H9 (cell line): ENCODE measurements at regions not wholly inside any gene's neighbourhood (a gene's known extent, or its start where the extent isn't known, plus 50 kb on each side); places are given as distances from the start of the nearest gene placed in this dataset.

Experiments used
- DNase-seq: peaks from one replicate; pipeline ENCODE4 v3.0.0-alpha.2; 2017
- H2AFZ ChIP-seq: one replicate; pipeline ENCODE4 v1.6.1; 2013; ENCODE audit warnings: mild to moderate bottlenecking, low read length, control low read depth, moderate library complexity
- H2AK5ac ChIP-seq: 2 replicates; pipeline ENCODE4 v1.6.1; 2013; ENCODE audit warnings: low read length, control low read depth, mixed read lengths; ENCODE audit not compliant: insufficient read length
- H2BK120ac ChIP-seq: one replicate; pipeline ENCODE4 v1.6.1; 2013; ENCODE audit warnings: low read depth, mild to moderate bottlenecking, low read length, control low read depth, inconsistent platforms; ENCODE audit not compliant: poor library complexity, severe bottlenecking
- H2BK12ac ChIP-seq: 2 replicates; pipeline ENCODE4 v1.6.1; 2013; ENCODE audit warnings: low read length, control low read depth, mixed read lengths, low read depth; ENCODE audit not compliant: insufficient read length
- H2BK15ac ChIP-seq: 2 replicates; pipeline ENCODE4 v1.6.1; 2013; ENCODE audit warnings: low read depth, low read length, control low read depth
- H2BK20ac ChIP-seq: one replicate; pipeline ENCODE4 v1.6.1; 2013; ENCODE audit warnings: low read depth, mild to moderate bottlenecking, low read length, control low read depth, inconsistent platforms; ENCODE audit not compliant: poor library complexity, severe bottlenecking
- H2BK5ac ChIP-seq: 2 replicates; pipeline ENCODE4 v1.6.1; 2013; ENCODE audit warnings: low read length, control low read depth, mixed read lengths; ENCODE audit not compliant: insufficient read length
- H3K14ac ChIP-seq: 2 replicates; pipeline ENCODE4 v1.6.1; 2013; ENCODE audit warnings: low read length, control low read depth; ENCODE audit not compliant: insufficient read depth
- H3K18ac ChIP-seq: 2 replicates; pipeline ENCODE4 v1.6.1; 2013; ENCODE audit warnings: low read depth, mild to moderate bottlenecking, mixed read lengths, low read length, control low read depth; ENCODE audit not compliant: insufficient read length
- H3K23ac ChIP-seq: 2 replicates; pipeline ENCODE4 v1.6.1; 2013; ENCODE audit warnings: low read length, control low read depth, mixed read lengths, low read depth; ENCODE audit not compliant: insufficient read length
- H3K23me2 ChIP-seq: 2 replicates; pipeline ENCODE4 v1.6.1; 2013; ENCODE audit warnings: low read depth, mild to moderate bottlenecking, mixed read lengths, low read length, control low read depth; ENCODE audit not compliant: insufficient read length, poor library complexity, severe bottlenecking
- H3K27ac ChIP-seq: 2 replicates; pipeline ENCODE4 v1.5.1; 2013; ENCODE audit warnings: low read length, control low read depth, mixed read lengths, low read depth; ENCODE audit not compliant: insufficient read length
- H3K27me3 ChIP-seq: 2 replicates; pipeline ENCODE4 v1.6.1; 2013; ENCODE audit warnings: low read length, control low read depth, inconsistent platforms; ENCODE audit not compliant: insufficient read depth
- H3K4ac ChIP-seq: 2 replicates; pipeline ENCODE4 v1.6.1; 2013; ENCODE audit warnings: low read depth, mild to moderate bottlenecking, control low read depth, inconsistent platforms, low read length, moderate library complexity
- H3K4me1 ChIP-seq: 2 replicates; pipeline ENCODE4 v1.6.1; 2013; ENCODE audit warnings: low read length, control low read depth, inconsistent platforms; ENCODE audit not compliant: insufficient read depth
- H3K4me2 ChIP-seq: 2 replicates; pipeline ENCODE4 v1.6.1; 2013; ENCODE audit warnings: low read length, control low read depth, mixed read lengths; ENCODE audit not compliant: insufficient read length, insufficient read depth
- H3K56ac ChIP-seq: 2 replicates; pipeline ENCODE4 v1.6.1; 2013; ENCODE audit warnings: low read depth, mild to moderate bottlenecking, mixed read lengths, low read length, control low read depth; ENCODE audit not compliant: insufficient read length
- H3K79me1 ChIP-seq: 2 replicates; pipeline ENCODE4 v1.6.1; 2013; ENCODE audit warnings: low read depth, mild to moderate bottlenecking, moderate library complexity, low read length, control low read depth, inconsistent platforms; ENCODE audit not compliant: insufficient read depth, poor library complexity, severe bottlenecking
- H3K79me2 ChIP-seq: 2 replicates; pipeline ENCODE4 v1.6.1; 2013; ENCODE audit warnings: low read length, control low read depth, inconsistent platforms; ENCODE audit not compliant: insufficient read depth
- H3K9ac ChIP-seq: 2 replicates; pipeline ENCODE4 v1.6.1; 2013; ENCODE audit warnings: low read length, control low read depth, mixed read lengths; ENCODE audit not compliant: insufficient read length; ENCODE audit errors: extremely low read depth
- H3K9me3 ChIP-seq: one replicate; pipeline ENCODE4 v1.6.1; 2013; ENCODE audit warnings: low read depth, low read length, inconsistent platforms; ENCODE audit not compliant: control insufficient read depth
- H3T11ph ChIP-seq: one replicate; pipeline ENCODE4 v1.6.1; 2013; ENCODE audit warnings: mild to moderate bottlenecking, low read length, control low read depth, inconsistent platforms
- H4K20me1 ChIP-seq: one replicate; pipeline ENCODE4 v1.6.1; 2013; ENCODE audit not compliant: control insufficient read depth, insufficient read length, insufficient read depth
- H4K5ac ChIP-seq: 2 replicates; pipeline ENCODE4 v1.6.1; 2013; ENCODE audit warnings: low read depth, mild to moderate bottlenecking, mixed read lengths, low read length, control low read depth; ENCODE audit not compliant: insufficient read length
- H4K8ac ChIP-seq: replicated peaks from 2 replicates; pipeline ENCODE4 v1.6.1; 2013; ENCODE audit warnings: low read length, control low read depth, mixed read lengths, low read depth; ENCODE audit not compliant: insufficient read length
- H4K91ac ChIP-seq: 2 replicates; pipeline ENCODE4 v1.6.1; 2013; ENCODE audit warnings: low read depth, mild to moderate bottlenecking, moderate library complexity, mixed read lengths, low read length, control low read depth; ENCODE audit not compliant: insufficient read length
- H3K27ac Mint-ChIP-seq, 3 experiments: 2 replicates in 2 of 3; 3 replicates in 1 of 3; pipeline ENCODE4 v1.8.0; 2020 to 2021; ENCODE audit warnings: mixed read lengths in 3 of 3, mild to moderate bottlenecking in 1 of 3, moderate library complexity in 1 of 3
- H3K27me3 Mint-ChIP-seq: 2 replicates; pipeline ENCODE4 v1.8.0; 2021; ENCODE audit warnings: low read depth, mild to moderate bottlenecking, moderate library complexity, mixed read lengths
- H3K36me3 Mint-ChIP-seq, 3 experiments: 2 replicates in 2 of 3; 3 replicates in 1 of 3; pipeline ENCODE4 v1.8.0; 2020 to 2021; ENCODE audit warnings: low read depth in 3 of 3, mixed read lengths in 3 of 3; ENCODE audit not compliant: insufficient read depth in 1 of 3
- H3K4me1 Mint-ChIP-seq, 2 experiments: 2 replicates each; pipeline ENCODE4 v1.8.0; 2020; ENCODE audit warnings: mixed read lengths in 2 of 2
- H3K4me3 Mint-ChIP-seq, 2 experiments: 2 replicates in 1 of 2; 3 replicates in 1 of 2; pipeline ENCODE4 v1.8.0; 2020 to 2021; ENCODE audit warnings: mild to moderate bottlenecking in 2 of 2, mixed read lengths in 2 of 2, moderate library complexity in 1 of 2
- H3K9me3 Mint-ChIP-seq, 2 experiments: 2 replicates in 1 of 2; 3 replicates in 1 of 2; pipeline ENCODE4 v1.8.0; 2020; ENCODE audit warnings: mild to moderate bottlenecking in 2 of 2, mixed read lengths in 2 of 2, moderate library complexity in 1 of 2
- CTCF ChIP-seq: fragments of 200-600 bp; sonication (generic); conservative IDR thresholded peaks from 3 replicates; pipeline ENCODE4 v1.8.0; 2021; ENCODE audit warnings: antibody characterized with exemption, mild to moderate bottlenecking
- WGBS: extraction: QIAGEN DNeasy Blood & Tissue Kit; methylation state at CpG from one replicate; pipeline ENCODE4 v1.1.7; 2013; ENCODE audit warnings: missing lambda C conversion rate, low lambda C conversion rate, mixed read lengths; ENCODE audit not compliant: insufficient read length; ENCODE audit errors: extremely low coverage; 5-methylcytosine and 5-hydroxymethylcytosine counted together

- Mint-ChIP-seq H3K36me3 (peaks cover 0 to 8% (median 0%) of the 10 kb centered on the region in 3 experiments; a peak in 4 of 7 replicates), H3K4me1 (peaks cover 50 to 56% of the 10 kb centered on the region in 2 experiments), H3K27me3 (peaks cover 17% of the 10 kb centered on the region), H3K4me3 (no peak overlapping the region), H3K27ac (no peak overlapping the region), H3K9me3 (peaks cover 4 to 8% of the 10 kb centered on the region in 2 experiments; a peak in 4 of 5 replicates)
- Histone ChIP-seq H4K91ac (no peak overlapping the region), H3K23me2 (peaks cover 11% of the 10 kb centered on the region), H3K18ac (no peak overlapping the region), H3K56ac (no peak overlapping the region), H4K20me1 (no peaks in the 10 kb centered on the region), H3K14ac (no peak overlapping the region), H3K79me2 (no peaks in the 10 kb centered on the region), H2BK20ac (no peak overlapping the region), H4K8ac (no peak overlapping the region), H2AFZ (no peak overlapping the region), H3K23ac (no peak overlapping the region), H3K4me2 (no peak overlapping the region), H3K4me1 (peaks cover 46% of the 10 kb centered on the region), H3K27ac (no peak overlapping the region), H2BK120ac (no peak overlapping the region), H3K4ac (no peak overlapping the region), H2BK12ac (no peak overlapping the region), H2BK15ac (no peak overlapping the region), H3K79me1 (no peaks in the 10 kb centered on the region), H2BK5ac (no peak overlapping the region), H4K5ac (no peak overlapping the region), H3K9ac (no peak overlapping the region), H3T11ph (no peak overlapping the region), H3K9me3 (no peaks in the 10 kb centered on the region), H2AK5ac (no peak overlapping the region), H3K27me3 (no peaks in the 10 kb centered on the region; the same call in 1 of the 2 replicates)
- no peak for TF ChIP-seq CTCF
- DNase-seq = no peak
- no CpG with 5 or more reads among the region's 1 CpG for WGBS
Measured at GRCh38 chr14:97028382-97028781, 231.2 kb downstream of the VRK1 start.
